ENCODE measurements at regions not wholly inside any gene's neighbourhood (a gene's known extent, or its start where the extent isn't known, plus 50 kb on each side); places are given as distances from the start of the nearest gene placed in this dataset.

DNA sequence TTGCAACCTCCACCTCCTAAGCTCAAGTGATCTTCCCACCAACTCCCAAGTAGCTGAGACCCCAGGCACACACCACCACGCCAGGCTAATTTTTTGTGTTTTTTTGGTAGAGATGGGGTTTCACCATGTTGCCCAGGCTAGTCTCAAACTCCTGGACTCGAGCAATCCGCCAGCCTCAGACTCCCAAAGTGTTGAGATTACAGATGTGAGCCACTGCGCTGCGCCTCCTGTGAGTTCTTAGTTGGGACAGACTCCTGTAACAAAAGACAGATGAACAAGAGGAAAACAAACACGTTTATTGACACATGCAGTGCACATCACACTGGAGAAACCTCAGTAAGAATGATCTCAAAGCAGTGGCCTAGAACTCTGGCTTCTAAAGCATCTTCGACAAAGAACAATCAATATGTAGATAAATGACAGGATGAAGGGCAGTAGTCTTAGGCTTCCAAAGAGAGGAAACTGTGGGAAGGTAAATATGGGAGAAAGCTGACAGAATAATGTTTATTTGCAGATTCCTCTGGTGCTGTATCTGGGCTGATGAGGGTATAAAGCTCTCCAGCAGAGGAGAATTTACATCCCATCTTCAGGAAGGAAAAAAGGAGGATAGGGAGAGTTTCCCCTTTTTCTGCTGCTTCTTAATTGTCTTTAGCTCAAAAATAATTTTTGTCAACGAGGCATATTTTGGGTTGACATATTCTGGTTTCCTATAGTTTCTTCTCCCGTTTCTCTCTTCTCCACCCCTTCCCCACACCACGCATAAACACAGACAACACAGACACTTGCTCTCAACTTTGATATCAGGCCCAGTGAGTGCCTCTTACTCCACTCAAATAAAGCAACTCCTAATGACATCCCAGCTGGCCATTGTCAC is 84.7 kb upstream of the TNFAIP3 start:
- DNase-seq (ENCODE audit: low read depth): no peak

DNA sequence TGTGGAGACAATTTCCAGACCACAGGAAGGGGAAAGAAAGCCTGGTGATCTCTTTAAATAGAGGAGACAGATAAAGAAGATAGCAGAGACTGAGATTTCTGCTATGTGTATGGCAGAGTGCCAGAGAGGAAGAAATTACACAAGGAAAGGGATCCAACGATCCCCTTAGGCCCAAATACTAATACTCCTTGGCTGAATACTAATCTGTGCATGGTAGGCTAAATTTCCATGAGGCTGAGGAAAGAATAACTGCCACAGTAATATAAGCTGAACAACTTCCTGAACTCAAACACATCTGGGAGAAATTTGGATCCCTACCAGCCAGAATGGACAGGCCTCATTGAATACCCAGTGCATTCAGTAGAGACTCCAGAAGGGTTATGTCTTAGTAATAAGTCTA is 83.3 kb upstream of the TNFAIP3 start:
- DNase-seq (ENCODE audit: low read depth): no peak

DNA sequence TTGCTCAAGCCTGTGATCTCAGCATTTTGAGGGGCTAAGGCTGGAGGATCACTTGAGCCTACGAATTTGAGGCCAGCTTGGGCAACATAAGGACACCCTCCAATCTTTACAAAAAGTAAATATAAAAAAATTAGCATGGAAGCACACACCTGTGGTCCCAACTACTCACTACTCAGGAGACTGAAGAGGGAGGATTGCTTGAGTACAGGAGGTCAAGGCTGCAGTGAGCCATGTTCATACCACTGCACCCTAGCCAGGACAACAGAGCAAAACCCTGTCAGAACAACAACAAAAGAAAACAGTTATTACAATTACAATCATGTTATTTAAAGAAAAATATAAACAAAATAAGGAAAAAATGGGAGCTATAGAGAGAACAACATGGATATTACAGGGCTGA is 82.5 kb upstream of the TNFAIP3 start:
- DNase-seq (ENCODE audit: low read depth): no peak

DNA sequence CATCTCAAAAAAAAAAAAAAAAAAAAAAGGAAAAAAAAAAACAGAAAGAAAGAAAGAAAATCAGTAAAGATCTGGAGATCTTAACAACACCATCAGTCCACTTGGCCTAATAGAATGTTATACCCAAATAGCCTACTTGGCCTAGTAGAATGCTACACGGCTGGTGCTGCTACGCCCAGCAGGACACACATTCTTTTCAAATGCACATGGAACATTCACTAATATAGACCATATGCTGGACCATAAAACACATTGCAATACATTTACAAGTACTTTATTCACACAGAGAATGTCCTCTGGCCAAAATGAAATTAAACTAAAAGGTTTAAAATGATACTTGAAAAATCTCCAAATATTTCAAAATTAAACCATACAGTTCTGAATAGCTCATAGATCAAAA is 80.0 kb upstream of the TNFAIP3 start:
- DNase-seq (ENCODE audit: low read depth): no peak

DNA sequence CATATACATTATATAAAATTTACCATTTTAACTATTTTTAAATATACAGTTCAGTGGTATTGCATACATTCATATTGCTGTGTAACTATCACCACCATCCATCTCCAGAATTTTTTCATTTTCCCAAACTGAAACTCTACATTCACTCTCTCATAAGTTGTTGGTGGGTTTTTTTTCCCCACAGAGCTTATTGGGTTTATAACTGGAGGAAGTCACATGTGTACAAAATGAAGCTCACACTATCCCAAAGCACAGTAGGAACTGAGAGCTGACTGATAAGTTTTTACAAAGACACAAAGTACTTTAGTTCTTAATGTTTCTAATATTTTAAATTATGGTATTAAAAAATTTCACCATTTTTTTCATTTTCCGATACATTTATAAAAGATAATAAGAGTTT is 78.8 kb upstream of the TNFAIP3 start:
- DNase-seq (ENCODE audit: low read depth): no peak

DNA sequence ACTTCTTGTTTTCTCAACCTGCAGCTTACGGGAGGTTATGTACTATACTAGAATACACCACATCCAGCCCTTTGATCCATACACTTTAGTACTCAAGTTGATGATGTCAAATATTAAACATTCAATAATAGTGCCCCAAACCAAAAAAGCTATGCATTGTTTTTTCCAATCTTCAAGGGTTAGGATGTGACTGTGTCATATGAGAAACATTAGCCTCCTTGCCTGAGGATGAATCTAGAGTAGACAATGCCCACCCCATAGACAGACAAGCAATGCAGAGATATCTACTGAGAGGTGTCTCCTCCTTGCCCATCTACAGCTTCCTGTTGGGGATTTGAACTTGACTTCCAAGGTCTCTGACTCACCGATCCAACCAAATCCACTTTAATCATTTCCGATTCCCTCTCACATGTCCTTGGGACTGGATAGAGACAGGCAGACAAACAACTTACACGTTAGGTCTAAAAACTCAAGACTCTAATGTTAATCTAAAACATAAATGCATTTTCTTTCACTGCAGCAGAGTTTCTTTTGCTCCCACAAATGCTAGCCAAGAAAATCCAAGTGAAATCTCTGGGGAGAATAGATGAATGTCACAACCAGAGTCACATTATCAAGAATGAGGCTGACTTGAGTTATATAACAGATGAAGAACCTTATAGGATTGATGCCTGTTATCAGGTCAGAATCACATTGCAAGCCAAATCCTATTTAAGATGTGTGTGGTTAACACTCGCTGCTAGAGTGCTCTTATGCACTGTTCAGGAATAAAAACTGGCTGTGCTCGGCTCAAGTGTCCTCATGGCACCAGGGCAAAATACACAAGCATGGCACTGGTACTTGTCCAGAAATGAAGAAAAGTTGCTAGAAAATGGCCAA is 75.5 kb upstream of the TNFAIP3 start:
- DNase-seq (ENCODE audit: low read depth): no peak

DNA sequence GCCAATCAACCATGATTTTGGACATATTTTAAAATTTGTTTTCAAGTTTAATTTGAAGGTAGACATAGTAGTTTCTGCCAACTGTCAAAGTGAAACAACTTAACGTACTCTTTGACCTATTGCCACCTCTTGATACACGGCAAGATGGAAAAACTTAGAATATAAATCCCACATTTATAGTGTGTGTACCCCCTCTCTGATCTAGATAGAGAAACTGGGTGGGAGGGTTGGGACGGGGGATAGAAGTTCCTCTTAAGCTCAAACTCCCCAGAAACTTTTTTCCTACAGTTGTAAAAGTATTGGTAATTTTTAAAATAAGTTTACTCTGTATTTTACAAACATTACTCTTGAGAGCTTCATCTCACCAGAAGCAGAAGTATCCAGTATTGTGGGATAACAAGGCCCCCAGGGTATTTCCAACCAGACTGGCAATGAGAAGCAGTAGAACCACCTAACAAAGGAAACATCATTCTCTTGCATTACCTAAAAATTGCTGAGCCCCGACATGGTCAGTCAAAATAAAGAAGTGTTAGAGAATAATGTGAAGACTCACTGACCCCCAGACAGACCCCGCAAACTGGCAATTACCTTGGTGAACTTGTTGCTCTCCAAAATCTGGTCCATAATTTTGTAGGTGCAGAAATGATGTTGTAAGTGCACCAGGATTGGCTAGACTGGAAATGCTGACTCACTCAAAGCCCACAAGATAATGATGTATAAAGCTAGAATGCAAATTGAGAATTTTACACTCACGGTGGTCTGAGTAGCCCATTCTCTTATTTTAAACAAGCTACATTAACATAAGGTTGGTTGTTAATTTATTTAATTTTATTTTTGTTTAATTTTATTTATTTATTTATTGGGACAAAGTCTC is 74.7 kb upstream of the TNFAIP3 start:
- no peak for DNase-seq (ENCODE audit: low read depth)

DNA sequence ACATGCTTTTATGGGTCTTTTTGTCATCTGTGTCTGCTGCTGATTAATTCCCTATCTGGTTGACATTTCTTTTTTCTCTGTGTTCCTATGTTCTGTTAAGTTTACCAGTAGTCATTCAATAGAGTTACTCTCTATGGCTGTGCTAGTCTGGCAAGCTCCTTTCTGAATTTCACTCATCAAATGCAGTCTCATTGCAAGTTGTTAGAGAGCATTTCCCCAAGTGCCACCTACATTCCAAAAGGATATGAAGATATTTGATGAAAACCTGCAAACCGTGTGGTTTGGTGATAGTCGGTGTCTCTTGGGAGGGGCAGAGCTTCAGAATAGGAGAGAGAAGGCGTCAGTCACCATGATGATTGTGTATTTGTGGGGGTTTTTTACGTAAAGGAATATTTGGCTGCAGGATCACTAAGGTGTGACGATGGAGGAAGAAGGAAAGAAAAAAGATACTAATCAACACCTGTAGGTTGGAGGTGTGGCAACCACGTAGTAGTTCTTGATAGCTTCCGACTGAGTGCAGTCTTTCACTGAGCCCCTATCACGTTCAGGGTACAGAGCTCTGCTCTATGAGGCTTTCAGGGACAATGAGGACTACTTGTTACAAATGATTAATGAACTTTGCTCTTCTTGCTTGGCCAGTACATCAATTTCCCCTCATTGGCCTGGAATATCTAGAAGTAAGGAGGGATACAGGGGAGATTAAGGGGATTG is 73.1 kb upstream of the TNFAIP3 start:
- DNase-seq (ENCODE audit: low read depth): no peak

DNA sequence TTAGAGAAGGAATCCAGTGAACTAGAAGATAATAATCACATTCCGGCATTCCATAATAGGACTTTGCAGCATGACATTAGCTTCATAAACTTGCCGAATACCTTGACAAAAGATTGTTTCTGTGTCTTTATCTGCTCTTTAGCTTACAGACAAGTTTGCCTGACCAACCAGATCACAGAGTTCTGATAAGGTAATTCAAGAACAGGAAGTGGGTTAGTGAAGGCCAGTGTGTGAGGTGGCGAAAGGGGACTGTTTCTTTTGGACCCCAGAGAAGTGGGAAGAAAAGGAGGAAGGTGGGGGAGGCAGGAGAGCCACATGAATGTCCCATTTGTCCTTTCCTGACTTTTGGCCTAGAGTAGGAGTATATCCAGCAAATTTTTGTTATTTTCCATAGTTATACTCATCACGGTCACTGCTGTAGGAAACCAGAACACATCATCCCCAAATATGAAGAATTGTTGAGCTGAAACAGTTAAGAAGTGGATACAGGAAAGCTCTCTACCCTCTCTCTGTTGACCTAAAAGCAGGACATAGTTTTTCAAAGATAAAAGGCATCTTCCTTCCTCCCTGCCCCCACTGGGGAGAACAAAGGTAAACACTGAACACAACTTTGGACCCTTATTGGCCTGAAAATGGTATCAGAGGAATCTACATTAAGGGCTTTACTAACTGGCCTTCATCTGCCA is 72.4 kb upstream of the TNFAIP3 start:
- no peak for DNase-seq (ENCODE audit: low read depth)

DNA sequence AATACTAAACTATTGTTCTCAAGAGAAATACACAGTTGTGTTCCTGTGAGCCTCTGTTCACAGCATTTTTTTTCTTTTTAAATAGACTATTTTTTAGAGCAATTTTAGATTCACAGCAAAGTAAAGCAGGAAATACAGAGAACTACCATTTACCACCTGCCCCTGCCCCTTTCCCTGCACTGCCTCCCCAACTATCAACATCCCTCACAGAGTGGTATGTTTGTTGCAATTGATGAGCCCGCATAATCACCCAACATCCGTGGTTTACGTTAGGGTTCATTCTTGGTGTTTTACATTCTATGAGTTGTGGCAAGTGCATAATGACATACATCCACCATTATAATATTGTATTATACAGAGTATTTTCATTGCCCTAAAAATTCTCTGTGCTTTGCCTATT is 71.6 kb upstream of the TNFAIP3 start:
- DNase-seq (ENCODE audit: low read depth): no peak

DNA sequence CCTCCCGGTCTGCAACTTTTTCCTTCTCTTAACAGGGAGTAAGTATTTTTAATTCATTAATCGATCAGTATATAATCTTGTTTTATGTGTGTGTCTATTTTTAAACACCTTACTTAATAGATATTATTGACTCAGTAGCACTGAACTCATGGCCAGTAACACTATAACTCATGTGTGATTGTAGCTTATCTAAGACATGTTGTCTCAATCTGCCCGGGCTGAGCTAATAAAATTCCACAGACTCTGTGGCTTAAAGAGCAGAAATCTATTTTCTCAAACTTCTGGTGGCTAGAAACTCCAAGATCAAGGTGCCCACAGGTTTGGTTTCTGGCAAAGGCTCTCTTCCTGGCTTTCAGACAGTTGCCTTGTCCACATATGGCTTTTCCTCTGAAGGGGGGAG is 68.8 kb upstream of the TNFAIP3 start:
- no peak for DNase-seq (ENCODE audit: low read depth)

DNA sequence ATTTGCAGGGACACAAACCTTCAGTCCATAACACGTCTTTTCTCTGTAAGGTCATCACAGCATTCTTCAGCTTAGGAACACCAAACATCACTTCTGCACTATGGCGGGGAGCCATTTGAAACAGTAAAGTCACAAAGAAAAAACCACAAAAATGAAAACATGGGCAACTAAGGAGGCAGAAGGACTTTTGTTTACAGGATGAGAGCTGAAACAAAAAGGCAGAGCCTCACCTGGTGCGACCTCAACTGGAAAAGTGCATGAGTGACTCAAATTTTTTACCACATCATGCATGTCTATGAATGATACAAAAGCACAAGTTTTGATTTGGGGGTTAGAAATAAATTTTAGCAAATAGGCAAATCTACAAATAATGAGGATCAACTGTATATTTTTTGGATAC is 68.2 kb upstream of the TNFAIP3 start:
- no peak for DNase-seq (ENCODE audit: low read depth)

DNA sequence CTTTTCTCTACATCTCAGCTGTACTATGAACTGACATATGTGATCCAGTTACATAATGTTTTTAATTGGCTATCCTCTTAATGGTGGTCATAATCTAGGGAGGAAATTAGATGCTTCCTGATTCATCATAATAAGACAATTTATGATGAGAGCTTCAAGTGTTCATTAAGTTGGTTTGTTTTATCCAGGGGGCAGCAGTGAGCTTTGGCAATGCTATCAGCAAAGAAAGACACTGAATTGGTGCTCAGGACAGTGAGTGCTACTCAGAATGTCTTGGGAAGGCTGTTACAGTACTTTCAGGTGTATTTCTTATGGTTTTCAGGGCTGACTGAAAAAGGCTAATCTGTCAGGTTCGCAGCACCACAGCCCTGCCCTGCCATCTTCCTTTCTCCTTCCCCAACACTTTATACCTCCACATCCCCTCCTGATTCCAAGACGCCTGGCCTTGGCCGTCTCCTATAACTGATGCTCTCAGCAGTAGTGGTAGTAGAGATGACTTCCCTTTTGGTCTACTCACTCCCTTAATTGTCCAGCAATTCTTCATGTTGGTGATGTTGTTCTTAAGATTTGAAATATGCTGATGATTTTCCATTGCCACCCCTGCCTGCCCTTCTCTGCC is 67.0 kb upstream of the TNFAIP3 start:
- DNase-seq (ENCODE audit: low read depth): peak; percentile 41

DNA sequence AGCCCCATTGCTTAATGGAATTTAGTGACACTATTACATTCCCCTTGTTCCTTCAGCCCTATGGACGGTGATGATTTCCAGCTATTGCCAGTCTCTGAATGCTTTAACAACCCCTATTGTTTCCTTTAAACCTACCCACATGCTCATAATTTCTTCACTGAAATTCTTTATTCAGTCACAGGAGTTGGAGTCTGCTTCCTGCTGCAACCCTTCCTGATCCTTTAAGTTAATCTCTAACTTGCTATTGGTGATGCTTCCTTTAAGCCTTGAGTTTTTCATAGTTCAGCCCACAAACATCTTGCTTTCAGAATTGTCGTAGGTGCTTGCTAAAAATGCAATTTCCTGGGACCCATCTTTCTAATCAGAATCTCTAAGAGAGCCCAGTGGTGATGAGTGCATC is 66.3 kb upstream of the TNFAIP3 start:
- no peak for DNase-seq (ENCODE audit: low read depth)

DNA sequence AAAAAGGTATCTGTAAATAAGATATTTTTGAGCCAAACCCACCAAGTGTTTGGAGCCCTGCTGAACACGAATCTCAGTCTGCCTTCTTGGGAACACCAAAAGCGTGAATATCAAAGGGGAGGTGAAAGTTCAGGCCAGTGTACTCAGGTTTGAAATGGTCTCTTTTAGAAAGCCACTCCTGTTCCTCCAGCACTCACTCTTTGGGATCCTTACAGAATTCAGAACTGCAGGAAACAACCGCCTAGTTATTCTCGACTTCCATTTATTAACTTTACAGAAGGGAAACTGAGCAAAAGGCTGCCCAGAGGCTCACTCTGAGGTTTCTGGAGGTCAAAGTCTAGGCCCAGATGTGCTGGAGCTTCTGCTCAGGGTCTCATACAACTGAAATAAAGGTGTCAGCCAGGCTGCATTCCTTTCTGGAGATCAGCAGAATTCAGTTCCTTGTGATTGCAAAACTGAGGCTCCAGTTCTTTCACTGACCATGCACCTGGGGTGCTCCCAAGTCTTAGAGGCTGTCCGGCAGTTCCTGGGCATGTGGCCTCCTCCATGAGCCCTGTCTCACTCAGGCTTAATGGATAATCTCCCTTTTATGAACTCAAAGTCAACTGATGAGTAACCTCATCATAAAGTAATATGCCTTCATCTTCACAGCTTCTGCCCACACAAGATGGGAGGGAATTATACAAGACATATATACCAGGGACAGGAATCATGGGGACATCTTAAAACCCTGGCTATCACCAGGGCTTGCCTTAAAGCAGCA is 65.5 kb upstream of the TNFAIP3 start:
- DNase-seq (ENCODE audit: low read depth): no peak

DNA sequence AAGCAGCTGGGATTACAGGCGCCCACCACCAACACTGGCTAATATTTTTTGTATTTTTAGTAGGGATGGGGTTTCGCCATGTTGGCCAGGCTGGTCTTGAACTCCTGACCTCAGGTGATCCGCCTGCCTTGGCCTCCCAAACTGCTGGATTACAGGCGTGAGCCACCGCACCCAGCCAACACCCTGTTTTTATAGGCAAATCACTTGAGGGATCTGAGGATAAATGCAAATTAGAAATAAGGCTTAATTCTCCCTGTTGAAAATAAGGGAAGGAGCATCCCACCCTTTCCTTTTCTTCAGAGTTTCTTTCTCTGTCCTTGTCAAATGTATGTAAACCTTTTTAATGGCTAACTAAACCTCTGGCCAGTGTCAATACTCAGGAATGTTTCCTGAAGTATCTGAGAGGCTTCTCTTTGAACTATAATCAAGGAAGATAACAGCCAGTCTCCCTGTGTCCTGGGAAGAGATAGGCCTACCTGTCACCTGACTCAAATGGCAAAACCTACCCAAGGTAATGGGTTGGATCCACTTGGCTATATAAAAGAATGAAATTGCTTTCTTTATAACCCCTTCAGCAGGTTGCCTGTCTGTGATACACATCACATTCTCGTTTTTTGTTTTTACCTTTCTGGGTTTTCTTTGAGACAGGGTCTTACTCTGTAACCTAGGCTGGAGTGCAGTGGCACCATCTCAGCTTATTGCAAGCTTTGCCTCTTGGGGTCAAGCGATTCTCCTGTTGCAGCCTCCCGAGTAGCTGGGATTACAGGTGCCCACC is 64.5 kb upstream of the TNFAIP3 start:
- no peak for DNase-seq (ENCODE audit: low read depth)

DNA sequence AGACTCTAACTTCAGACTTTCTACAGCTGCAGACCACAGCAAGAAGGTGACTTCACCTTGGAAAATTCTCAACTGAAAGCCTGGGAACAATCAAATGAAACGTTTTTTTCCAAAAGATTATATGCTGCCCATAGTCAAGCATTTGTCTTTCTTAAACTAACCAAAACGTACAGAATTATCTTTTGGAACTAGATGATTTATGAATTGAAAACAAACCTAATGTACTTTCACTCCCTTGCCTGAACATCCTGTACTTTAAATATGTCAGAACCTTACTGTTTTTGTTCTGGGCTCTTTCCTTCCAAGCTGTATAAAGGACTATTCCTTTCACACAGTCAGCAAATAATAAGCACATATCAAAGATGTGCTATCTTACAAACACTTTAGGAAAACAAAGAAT is 62.4 kb upstream of the TNFAIP3 start:
- no peak for DNase-seq (ENCODE audit: low read depth)

DNA sequence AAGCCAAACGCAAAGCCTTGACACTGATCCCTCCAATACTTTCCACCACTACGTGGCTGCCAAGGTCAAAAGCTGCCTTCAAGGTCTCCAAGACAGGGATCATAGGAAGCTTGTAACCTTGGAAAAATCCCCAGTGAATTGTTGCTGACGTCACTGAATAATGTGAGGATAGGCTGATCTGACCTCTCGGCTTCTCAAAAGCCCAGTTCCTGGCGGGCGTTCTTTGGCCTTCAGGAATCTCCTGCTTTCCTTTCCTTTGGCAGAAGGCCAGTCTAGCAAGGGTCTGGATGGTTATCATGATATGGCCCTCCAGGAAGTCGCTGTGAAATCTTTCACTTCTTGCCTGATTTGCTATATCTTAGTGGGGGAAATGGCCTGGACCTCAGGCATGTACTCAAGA is 61.4 kb upstream of the TNFAIP3 start:
- DNase-seq (ENCODE audit: low read depth): no peak
